SK-N-SH (cell line): ENCODE measurements at regions not wholly inside any gene's neighbourhood (a gene's known extent, or its start where the extent isn't known, plus 50 kb on each side); places are given as distances from the start of the nearest gene placed in this dataset.

Experiments used
- CTCF ChIA-PET: fragments of 300-600, 350-600 bp; formaldehyde crosslinking; extraction: SDS; loops from one replicate; lab custom pipeline; 2021; lab: Yijun Ruan, JAX
- POLR2A ChIA-PET: fragments of 350-600 bp; sonication (Branson Sonifier 250); formaldehyde crosslinking; extraction: SDS; loops from one replicate; lab custom pipeline; 2020; ENCODE audit warnings: antibody characterized with exemption, inconsistent platforms; lab: Yijun Ruan, JAX
- DNase-seq: peaks from one replicate; pipeline ENCODE4 v3.0.0; 2012
- H2AFZ ChIP-seq: fragments of 200-600 bp; sonication (generic); 2 replicates; pipeline ENCODE4 v1.8.1; 2016; ENCODE audit warnings: antibody characterized with exemption, mild to moderate bottlenecking, low read depth
- H3F3A ChIP-seq: fragments of 200-600 bp; sonication (generic); replicated peaks from 2 replicates; pipeline ENCODE3; 2016; ENCODE audit warnings: antibody characterized with exemption, mild to moderate bottlenecking; ENCODE audit not compliant: insufficient read depth
- H3K27ac ChIP-seq, 2 experiments: fragments of 200-500 bp in 1 of 2; fragments of 200-600 bp in 1 of 2; sonication (Bioruptor generic) in 1 of 2; sonication (generic), shearing (Covaris generic) in 1 of 2; 2 replicates each; pipeline versions ENCODE4 v1.5.1 to v1.6.1; 2014 to 2016; ENCODE audit warnings: low read depth in 2 of 2, inconsistent platforms in 1 of 2, low read length in 1 of 2, mild to moderate bottlenecking in 1 of 2, mixed read lengths in 1 of 2
- H3K27me3 ChIP-seq: fragments of 200-600 bp; sonication (generic), shearing (Covaris generic); 2 replicates; pipeline ENCODE4 v1.6.1; 2016; ENCODE audit warnings: mixed run types; ENCODE audit not compliant: insufficient read depth
- H3K36me3 ChIP-seq, 2 experiments: fragments of 200-500 bp in 1 of 2; fragments of 200-600 bp in 1 of 2; sonication (Bioruptor generic) in 1 of 2; sonication (generic) in 1 of 2; replicated peaks in 1 of 2; 2 replicates each; pipeline versions ENCODE3 to v1.5.1; 2014 to 2016; ENCODE audit warnings: low read length in 1 of 2, mild to moderate bottlenecking in 1 of 2; ENCODE audit not compliant: insufficient read depth in 2 of 2, control insufficient read depth in 1 of 2
- H3K4me1 ChIP-seq, 2 experiments: fragments of 200-500 bp in 1 of 2; fragments of 200-600 bp in 1 of 2; sonication (Bioruptor generic) in 1 of 2; sonication (generic), shearing (Covaris generic) in 1 of 2; 2 replicates each; pipeline versions ENCODE4 v1.5.1 to v1.6.1; 2014 to 2016; ENCODE audit warnings: low read depth in 1 of 2, low read length in 1 of 2, mixed run types in 1 of 2; ENCODE audit not compliant: insufficient read depth in 2 of 2, control insufficient read depth in 1 of 2
- H3K4me2 ChIP-seq: fragments of 200-600 bp; sonication (generic), shearing (Covaris generic); 2 replicates; pipeline ENCODE4 v1.6.1; 2017; ENCODE audit warnings: mixed run types
- H3K4me3 ChIP-seq, 2 experiments: fragments of 200-500 bp in 1 of 2; fragments of 200-600 bp in 1 of 2; sonication (Bioruptor generic) in 1 of 2; sonication (generic), shearing (Covaris generic) in 1 of 2; 2 replicates each; pipeline versions ENCODE4 v1.5.1 to v1.8.1; 2014 to 2016; ENCODE audit warnings: low read depth in 2 of 2, inconsistent platforms in 1 of 2, low read length in 1 of 2, mild to moderate bottlenecking in 1 of 2, mixed read lengths in 1 of 2, moderate library complexity in 1 of 2
- H3K79me2 ChIP-seq: fragments of 200-600 bp; sonication (generic); 2 replicates; pipeline ENCODE4 v1.8.1; 2017; ENCODE audit warnings: mild to moderate bottlenecking; ENCODE audit not compliant: insufficient read depth
- H3K9ac ChIP-seq: fragments of 200-600 bp; sonication (generic); 2 replicates; pipeline ENCODE4 v1.6.1; 2017; ENCODE audit warnings: mixed run types
- H3K9me2 ChIP-seq: fragments of 200-600 bp; sonication (generic); 2 replicates; pipeline ENCODE4 v1.6.1; 2017; ENCODE audit warnings: mixed run types
- H3K9me3 ChIP-seq: fragments of 200-600 bp; sonication (generic); 2 replicates; pipeline ENCODE4 v1.6.1; 2017; ENCODE audit warnings: mixed run types, mild to moderate bottlenecking, moderate library complexity
- H4K20me1 ChIP-seq: fragments of 200-600 bp; sonication (generic); 2 replicates; pipeline ENCODE4 v1.6.1; 2017; ENCODE audit warnings: mild to moderate bottlenecking, mixed run types; ENCODE audit not compliant: insufficient read depth
- ELF1 ChIP-seq: IDR thresholded peaks from 2 replicates; pipeline ENCODE4 v1.4.0; 2012
- FOXJ3 ChIP-seq: sonication (generic); formaldehyde crosslinking; IDR thresholded peaks from 2 replicates; pipeline ENCODE4 v1.5.1; 2020; ENCODE audit warnings: mild to moderate bottlenecking, missing genetic modification reagents
- FOXM1 ChIP-seq: IDR thresholded peaks from 2 replicates; pipeline ENCODE4 v1.4.0; 2012; ENCODE audit warnings: low read depth, mild to moderate bottlenecking
- JUND ChIP-seq: IDR thresholded peaks from 2 replicates; pipeline ENCODE4 v1.4.0; 2012
- NFIC ChIP-seq: IDR thresholded peaks from 2 replicates; pipeline ENCODE4 v1.4.0; 2012; ENCODE audit warnings: borderline replicate concordance
- RAD21 ChIP-seq: IDR thresholded peaks from 2 replicates; pipeline ENCODE4 v1.6.1; 2012; ENCODE audit warnings: mild to moderate bottlenecking, low read length
- RCOR1 ChIP-seq: fragments of 150-350 bp; IDR thresholded peaks from 2 replicates; pipeline ENCODE4 v1.6.1; 2017; ENCODE audit warnings: antibody characterized with exemption, low read length
- SIN3A ChIP-seq: IDR thresholded peaks from 2 replicates; pipeline ENCODE4 v1.6.1; 2012; ENCODE audit warnings: low read depth, mild to moderate bottlenecking, low read length, moderate library complexity, borderline replicate concordance
- TCF12 ChIP-seq: IDR thresholded peaks from 2 replicates; pipeline ENCODE4 v1.4.0; 2012
- TEAD4 ChIP-seq: IDR thresholded peaks from 2 replicates; pipeline ENCODE4 v1.4.0; 2012; ENCODE audit warnings: mild to moderate bottlenecking, borderline replicate concordance; ENCODE audit not compliant: insufficient read depth
- YY1 ChIP-seq: IDR thresholded peaks from 2 replicates; pipeline ENCODE4 v1.4.0; 2012; ENCODE audit warnings: low read depth, mild to moderate bottlenecking
- WGBS: methylation state at CpG from one replicate; pipeline ENCODE4 v1.1.6; 2017; ENCODE audit warnings: low lambda C conversion rate; 5-methylcytosine and 5-hydroxymethylcytosine counted together
- TF ChIP-seq, protein P1 (sequence below): IDR thresholded peaks from 2 replicates; pipeline ENCODE4 v1.4.0; 2012; ENCODE audit warnings: low read depth, borderline replicate concordance
- TF ChIP-seq, protein P2 (sequence below): IDR thresholded peaks from 2 replicates; pipeline ENCODE4; 2012
- TF ChIP-seq, protein P3 (sequence below): fragments of 200-600 bp; sonication (generic); IDR thresholded peaks from 2 replicates; pipeline ENCODE4 v1.6.1; 2017; ENCODE audit warnings: antibody characterized with exemption, mild to moderate bottlenecking, moderate library complexity
- TF ChIP-seq, protein P4 (sequence below): IDR thresholded peaks from 2 replicates; pipeline ENCODE4 v1.6.1; 2012; ENCODE audit warnings: mild to moderate bottlenecking, low read depth, low read length, moderate library complexity
- TF ChIP-seq, protein P5 (sequence below): IDR thresholded peaks from 2 replicates; pipeline ENCODE4 v1.4.0; 2012; ENCODE audit warnings: low read depth, borderline replicate concordance
- TF ChIP-seq, protein P6 (sequence below): IDR thresholded peaks from 2 replicates; pipeline ENCODE4 v1.4.0; 2012; ENCODE audit warnings: low read depth

DNA sequence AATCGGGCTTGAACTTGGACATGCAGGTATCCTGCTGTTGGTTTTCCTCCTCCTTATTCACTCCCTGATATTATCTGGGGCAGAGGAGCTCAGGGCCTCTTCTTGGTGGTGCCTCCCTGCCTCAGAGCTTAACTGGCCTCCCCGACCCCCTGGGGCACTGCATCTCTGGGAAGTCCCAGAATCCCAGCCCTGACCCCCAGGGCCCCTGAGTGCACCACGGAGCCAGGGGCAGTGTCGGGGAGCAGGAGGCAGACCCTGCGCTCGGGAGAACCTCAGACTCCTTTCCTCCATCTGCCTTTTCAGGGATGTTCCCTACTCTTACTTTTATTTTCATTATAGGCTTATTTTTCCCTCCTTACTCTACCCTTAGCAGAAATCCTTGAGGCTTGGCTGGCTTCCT lies 537.0 kb downstream of the BRD1 start (continued):
- TF ChIP-seq, protein P1, sequence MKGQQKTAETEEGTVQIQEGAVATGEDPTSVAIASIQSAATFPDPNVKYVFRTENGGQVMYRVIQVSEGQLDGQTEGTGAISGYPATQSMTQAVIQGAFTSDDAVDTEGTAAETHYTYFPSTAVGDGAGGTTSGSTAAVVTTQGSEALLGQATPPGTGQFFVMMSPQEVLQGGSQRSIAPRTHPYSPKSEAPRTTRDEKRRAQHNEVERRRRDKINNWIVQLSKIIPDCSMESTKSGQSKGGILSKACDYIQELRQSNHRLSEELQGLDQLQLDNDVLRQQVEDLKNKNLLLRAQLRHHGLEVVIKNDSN, result no peak
- no peak for TF ChIP-seq RAD21
- TF ChIP-seq, protein P2, sequence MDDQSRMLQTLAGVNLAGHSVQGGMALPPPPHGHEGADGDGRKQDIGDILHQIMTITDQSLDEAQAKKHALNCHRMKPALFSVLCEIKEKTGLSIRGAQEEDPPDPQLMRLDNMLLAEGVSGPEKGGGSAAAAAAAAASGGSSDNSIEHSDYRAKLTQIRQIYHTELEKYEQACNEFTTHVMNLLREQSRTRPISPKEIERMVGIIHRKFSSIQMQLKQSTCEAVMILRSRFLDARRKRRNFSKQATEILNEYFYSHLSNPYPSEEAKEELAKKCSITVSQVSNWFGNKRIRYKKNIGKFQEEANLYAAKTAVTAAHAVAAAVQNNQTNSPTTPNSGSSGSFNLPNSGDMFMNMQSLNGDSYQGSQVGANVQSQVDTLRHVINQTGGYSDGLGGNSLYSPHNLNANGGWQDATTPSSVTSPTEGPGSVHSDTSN, result no peak
- TF ChIP-seq JUND, result no peak
- no peak for TF ChIP-seq SIN3A
- TF ChIP-seq NFIC, result no peak
- TF ChIP-seq, protein P3, sequence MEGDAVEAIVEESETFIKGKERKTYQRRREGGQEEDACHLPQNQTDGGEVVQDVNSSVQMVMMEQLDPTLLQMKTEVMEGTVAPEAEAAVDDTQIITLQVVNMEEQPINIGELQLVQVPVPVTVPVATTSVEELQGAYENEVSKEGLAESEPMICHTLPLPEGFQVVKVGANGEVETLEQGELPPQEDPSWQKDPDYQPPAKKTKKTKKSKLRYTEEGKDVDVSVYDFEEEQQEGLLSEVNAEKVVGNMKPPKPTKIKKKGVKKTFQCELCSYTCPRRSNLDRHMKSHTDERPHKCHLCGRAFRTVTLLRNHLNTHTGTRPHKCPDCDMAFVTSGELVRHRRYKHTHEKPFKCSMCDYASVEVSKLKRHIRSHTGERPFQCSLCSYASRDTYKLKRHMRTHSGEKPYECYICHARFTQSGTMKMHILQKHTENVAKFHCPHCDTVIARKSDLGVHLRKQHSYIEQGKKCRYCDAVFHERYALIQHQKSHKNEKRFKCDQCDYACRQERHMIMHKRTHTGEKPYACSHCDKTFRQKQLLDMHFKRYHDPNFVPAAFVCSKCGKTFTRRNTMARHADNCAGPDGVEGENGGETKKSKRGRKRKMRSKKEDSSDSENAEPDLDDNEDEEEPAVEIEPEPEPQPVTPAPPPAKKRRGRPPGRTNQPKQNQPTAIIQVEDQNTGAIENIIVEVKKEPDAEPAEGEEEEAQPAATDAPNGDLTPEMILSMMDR, result no peak

DNA sequence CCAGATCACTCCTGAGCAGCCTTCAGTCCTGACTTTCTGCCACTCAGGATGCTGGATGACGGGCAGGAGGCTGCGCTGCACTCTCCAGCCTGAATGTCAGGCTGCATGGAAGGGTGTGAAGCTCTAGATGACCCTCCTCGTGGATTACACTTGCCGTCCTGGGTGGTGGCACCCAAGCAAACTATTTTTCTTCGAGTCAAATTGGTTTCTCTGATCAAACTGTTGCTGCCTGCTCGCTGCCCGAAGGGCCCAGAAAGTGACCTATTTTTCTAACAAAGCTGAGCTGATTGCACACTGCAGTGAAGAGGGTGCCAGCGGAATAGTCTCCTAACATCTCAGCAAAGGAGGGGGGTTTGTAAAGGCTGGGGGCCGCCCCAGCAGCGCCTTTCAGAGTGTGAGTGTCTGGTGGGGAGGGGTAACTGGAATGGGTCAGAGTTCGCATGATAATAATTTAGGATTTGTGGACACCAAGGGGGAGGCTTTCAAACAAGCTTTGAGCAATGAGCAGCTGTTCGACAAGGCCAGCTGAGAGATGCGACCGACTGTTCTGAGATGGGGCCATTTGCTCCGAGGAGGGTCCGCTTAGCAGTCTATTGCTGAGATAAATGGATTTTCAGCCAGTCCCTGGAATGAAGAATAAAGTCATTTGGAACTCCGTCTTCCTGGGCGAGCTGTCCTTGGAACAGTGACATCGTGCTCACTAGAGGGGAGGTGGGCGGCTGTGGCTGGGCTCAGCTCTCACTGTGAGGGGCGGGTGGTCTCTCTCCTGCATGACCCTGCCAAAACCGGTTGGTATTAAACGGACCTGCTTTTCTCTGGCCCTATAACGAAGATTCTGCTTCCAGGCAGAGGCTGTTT lies 537.6 kb downstream of the BRD1 start:
- CTCF ChIA-PET, result interaction anchor here (0.8 kb wide), 1 partner anchor 15 kb away, joined by 5 read pairs; no protein-coding TSS in a partner anchor
- no peak overlapping the region for H3K9ac ChIP-seq
- no peak overlapping the region for H3K4me2 ChIP-seq
- H4K20me1 ChIP-seq, result no peaks in the 10 kb centered on the region
- no peak overlapping the region for H3K27ac ChIP-seq
- H3K27me3 ChIP-seq, result peaks cover 28% of the 10 kb centered on the region
- no peaks in the 10 kb centered on the region for H3F3A ChIP-seq
- no peaks in the 10 kb centered on the region for H3K4me1 ChIP-seq
- H3K9me2 ChIP-seq, result no peaks in the 10 kb centered on the region
- no peak for DNase-seq
- H2AFZ ChIP-seq, result no peak overlapping the region
- no peaks in the 10 kb centered on the region for H3K36me3 ChIP-seq
- no peaks in the 10 kb centered on the region for H3K79me2 ChIP-seq
- WGBS, result 22% methylated on average over 19 of the region's 24 CpGs
- TF ChIP-seq RCOR1, result no peak
- TF ChIP-seq ELF1, result no peak
- TF ChIP-seq, protein P4, sequence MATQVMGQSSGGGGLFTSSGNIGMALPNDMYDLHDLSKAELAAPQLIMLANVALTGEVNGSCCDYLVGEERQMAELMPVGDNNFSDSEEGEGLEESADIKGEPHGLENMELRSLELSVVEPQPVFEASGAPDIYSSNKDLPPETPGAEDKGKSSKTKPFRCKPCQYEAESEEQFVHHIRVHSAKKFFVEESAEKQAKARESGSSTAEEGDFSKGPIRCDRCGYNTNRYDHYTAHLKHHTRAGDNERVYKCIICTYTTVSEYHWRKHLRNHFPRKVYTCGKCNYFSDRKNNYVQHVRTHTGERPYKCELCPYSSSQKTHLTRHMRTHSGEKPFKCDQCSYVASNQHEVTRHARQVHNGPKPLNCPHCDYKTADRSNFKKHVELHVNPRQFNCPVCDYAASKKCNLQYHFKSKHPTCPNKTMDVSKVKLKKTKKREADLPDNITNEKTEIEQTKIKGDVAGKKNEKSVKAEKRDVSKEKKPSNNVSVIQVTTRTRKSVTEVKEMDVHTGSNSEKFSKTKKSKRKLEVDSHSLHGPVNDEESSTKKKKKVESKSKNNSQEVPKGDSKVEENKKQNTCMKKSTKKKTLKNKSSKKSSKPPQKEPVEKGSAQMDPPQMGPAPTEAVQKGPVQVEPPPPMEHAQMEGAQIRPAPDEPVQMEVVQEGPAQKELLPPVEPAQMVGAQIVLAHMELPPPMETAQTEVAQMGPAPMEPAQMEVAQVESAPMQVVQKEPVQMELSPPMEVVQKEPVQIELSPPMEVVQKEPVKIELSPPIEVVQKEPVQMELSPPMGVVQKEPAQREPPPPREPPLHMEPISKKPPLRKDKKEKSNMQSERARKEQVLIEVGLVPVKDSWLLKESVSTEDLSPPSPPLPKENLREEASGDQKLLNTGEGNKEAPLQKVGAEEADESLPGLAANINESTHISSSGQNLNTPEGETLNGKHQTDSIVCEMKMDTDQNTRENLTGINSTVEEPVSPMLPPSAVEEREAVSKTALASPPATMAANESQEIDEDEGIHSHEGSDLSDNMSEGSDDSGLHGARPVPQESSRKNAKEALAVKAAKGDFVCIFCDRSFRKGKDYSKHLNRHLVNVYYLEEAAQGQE, result no peak
- no peak for TF ChIP-seq FOXM1
- no peak for TF ChIP-seq RAD21
- no peak for TF ChIP-seq TCF12
- TF ChIP-seq, protein P5, sequence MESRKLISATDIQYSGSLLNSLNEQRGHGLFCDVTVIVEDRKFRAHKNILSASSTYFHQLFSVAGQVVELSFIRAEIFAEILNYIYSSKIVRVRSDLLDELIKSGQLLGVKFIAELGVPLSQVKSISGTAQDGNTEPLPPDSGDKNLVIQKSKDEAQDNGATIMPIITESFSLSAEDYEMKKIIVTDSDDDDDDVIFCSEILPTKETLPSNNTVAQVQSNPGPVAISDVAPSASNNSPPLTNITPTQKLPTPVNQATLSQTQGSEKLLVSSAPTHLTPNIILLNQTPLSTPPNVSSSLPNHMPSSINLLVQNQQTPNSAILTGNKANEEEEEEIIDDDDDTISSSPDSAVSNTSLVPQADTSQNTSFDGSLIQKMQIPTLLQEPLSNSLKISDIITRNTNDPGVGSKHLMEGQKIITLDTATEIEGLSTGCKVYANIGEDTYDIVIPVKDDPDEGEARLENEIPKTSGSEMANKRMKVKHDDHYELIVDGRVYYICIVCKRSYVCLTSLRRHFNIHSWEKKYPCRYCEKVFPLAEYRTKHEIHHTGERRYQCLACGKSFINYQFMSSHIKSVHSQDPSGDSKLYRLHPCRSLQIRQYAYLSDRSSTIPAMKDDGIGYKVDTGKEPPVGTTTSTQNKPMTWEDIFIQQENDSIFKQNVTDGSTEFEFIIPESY, result no peak
- no peak for TF ChIP-seq YY1
- TF ChIP-seq, protein P6, sequence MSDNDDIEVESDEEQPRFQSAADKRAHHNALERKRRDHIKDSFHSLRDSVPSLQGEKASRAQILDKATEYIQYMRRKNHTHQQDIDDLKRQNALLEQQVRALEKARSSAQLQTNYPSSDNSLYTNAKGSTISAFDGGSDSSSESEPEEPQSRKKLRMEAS, result no peak
- no peak for TF ChIP-seq TEAD4
- no peak for TF ChIP-seq FOXJ3 (CRISPR knock-in tag)
- TF ChIP-seq, all 33 proteins: peak for 0
- POLR2A ChIA-PET, result interaction anchor here (0.7 kb wide), 1 partner anchor 463 kb away, joined by 4 read pairs; no protein-coding TSS in a partner anchor
- Histone ChIP-seq H3K9me3 (no peaks in the 10 kb centered on the region), H3K4me3 (no peak overlapping the region)
